WTC11 (cell line): ENCODE measurements at regions not wholly inside any gene's neighbourhood (a gene's known extent, or its start where the extent isn't known, plus 50 kb on each side); places are given as distances from the start of the nearest gene placed in this dataset.

Source experiments
- ATAC-seq: fragments of 200-7000 bp; cut with Tn5 transposase; 2 replicates; pipeline ENCODE4 v1.10.0; 2021; ENCODE audit warnings: mild to moderate bottlenecking, moderate library complexity
- CTCF ChIA-PET: fragments of 300-600 bp; sonication (Branson Sonifier 250); formaldehyde crosslinking; loops from one replicate; lab custom pipeline; 2021; ENCODE audit warnings: antibody characterized with exemption; lab: Charles Lee
- POLR2A ChIA-PET: fragments of 350-600 bp; sonication (Branson Sonifier 250); formaldehyde crosslinking; loops from one replicate; lab custom pipeline; 2021; ENCODE audit warnings: antibody characterized with exemption; lab: Charles Lee
- DNase-seq: peaks from one replicate; pipeline ENCODE4 v3.0.0; 2021; ENCODE audit warnings: low spot score
- H3K27ac Mint-ChIP-seq: 2 replicates; pipeline ENCODE4 v1.8.0; 2021; ENCODE audit warnings: mixed read lengths
- H3K27me3 Mint-ChIP-seq: 2 replicates; pipeline ENCODE4 v1.8.0; 2021; ENCODE audit warnings: low read depth, mild to moderate bottlenecking, moderate library complexity, mixed read lengths
- H3K36me3 Mint-ChIP-seq: 2 replicates; pipeline ENCODE4 v1.8.0; 2021; ENCODE audit warnings: mixed read lengths
- H3K4me1 Mint-ChIP-seq: 2 replicates; pipeline ENCODE4 v1.8.0; 2022; ENCODE audit warnings: mixed read lengths
- H3K4me3 Mint-ChIP-seq: 2 replicates; pipeline ENCODE4 v1.8.0; 2021; ENCODE audit warnings: mild to moderate bottlenecking, moderate library complexity, mixed read lengths
- H3K9me3 Mint-ChIP-seq: 2 replicates; pipeline ENCODE4 v1.8.0; 2021; ENCODE audit warnings: mixed read lengths
- AR ChIP-seq: fragments of 250-450 bp; sonication (Bioruptor Pico); IDR thresholded peaks from 2 replicates; pipeline ENCODE4 v1.9.0; 2021; ENCODE audit warnings: mild to moderate bottlenecking
- ATF1 ChIP-seq: sonication (generic); formaldehyde crosslinking; IDR thresholded peaks from 2 replicates; pipeline ENCODE4 v1.8.1; 2023; ENCODE audit warnings: mild to moderate bottlenecking, moderate library complexity, missing genetic modification reagents
- CREB1 ChIP-seq: sonication (generic); formaldehyde crosslinking; IDR thresholded peaks from 2 replicates; pipeline ENCODE4 v1.8.0; 2023; ENCODE audit warnings: mild to moderate bottlenecking, missing genetic modification reagents
- CREM ChIP-seq: sonication (generic); formaldehyde crosslinking; IDR thresholded peaks from 2 replicates; pipeline ENCODE4 v1.8.1; 2022; ENCODE audit warnings: mild to moderate bottlenecking, missing genetic modification reagents, moderate library complexity
- EMX1 ChIP-seq: fragments of 250-450 bp; sonication (Bioruptor Pico); IDR thresholded peaks from 2 replicates; pipeline ENCODE4 v1.8.0; 2021; ENCODE audit warnings: mild to moderate bottlenecking
- ERG ChIP-seq: fragments of 250-450 bp; sonication (Bioruptor Pico); IDR thresholded peaks from 2 replicates; pipeline ENCODE4 v1.8.0; 2021; ENCODE audit warnings: mild to moderate bottlenecking
- ESRRA ChIP-seq: sonication (generic); formaldehyde crosslinking; IDR thresholded peaks from 2 replicates; pipeline ENCODE4 v1.8.1; 2022; ENCODE audit warnings: mild to moderate bottlenecking, missing genetic modification reagents, borderline replicate concordance
- FOXP1 ChIP-seq: sonication (generic); formaldehyde crosslinking; IDR thresholded peaks from 2 replicates; pipeline ENCODE4 v1.8.0; 2022; ENCODE audit warnings: missing genetic modification reagents, mild to moderate bottlenecking, moderate library complexity, borderline replicate concordance
- GABPB1 ChIP-seq: sonication (generic); formaldehyde crosslinking; IDR thresholded peaks from 2 replicates; pipeline ENCODE4 v1.8.1; 2023; ENCODE audit warnings: mild to moderate bottlenecking, missing genetic modification reagents
- GRHL2 ChIP-seq: fragments of 250-450 bp; sonication (Bioruptor Pico); IDR thresholded peaks from 2 replicates; pipeline ENCODE4 v1.8.0; 2022; ENCODE audit warnings: mild to moderate bottlenecking, moderate library complexity; ENCODE audit not compliant: insufficient replicate concordance, severe bottlenecking
- GTF2I ChIP-seq: fragments of 250-450 bp; sonication (Bioruptor Pico); conservative IDR thresholded peaks from 2 replicates; pipeline ENCODE4 v1.4.0; 2021; ENCODE audit warnings: mild to moderate bottlenecking
- IRF2 ChIP-seq: sonication (generic); formaldehyde crosslinking; IDR thresholded peaks from 2 replicates; pipeline ENCODE4 v1.8.0; 2022; ENCODE audit warnings: low read depth, missing genetic modification reagents, borderline replicate concordance
- JAZF1 ChIP-seq: fragments of 250-450 bp; sonication (Bioruptor Pico); IDR thresholded peaks from 2 replicates; pipeline ENCODE4 v1.9.0; 2021; ENCODE audit warnings: moderate library complexity, mild to moderate bottlenecking, inconsistent platforms
- NFE2L1 ChIP-seq: sonication (generic); formaldehyde crosslinking; IDR thresholded peaks from 2 replicates; pipeline ENCODE4 v1.8.1; 2023; ENCODE audit warnings: missing genetic modification reagents
- PRDM15 ChIP-seq: sonication (generic); formaldehyde crosslinking; IDR thresholded peaks from 2 replicates; pipeline ENCODE4 v1.8.0; 2022; ENCODE audit warnings: missing genetic modification reagents
- PRRX2 ChIP-seq: fragments of 250-450 bp; sonication (Bioruptor Pico); IDR thresholded peaks from 2 replicates; pipeline ENCODE4 v1.8.0; 2021; ENCODE audit warnings: mild to moderate bottlenecking
- RELA ChIP-seq: sonication (generic); formaldehyde crosslinking; IDR thresholded peaks from 2 replicates; pipeline ENCODE4 v1.8.1; 2022; ENCODE audit warnings: missing genetic modification reagents, mild to moderate bottlenecking, borderline replicate concordance
- ZBTB21 ChIP-seq: sonication (generic); formaldehyde crosslinking; IDR thresholded peaks from 2 replicates; pipeline ENCODE4 v1.8.1; 2023; ENCODE audit warnings: mild to moderate bottlenecking, missing genetic modification reagents, borderline replicate concordance
- TF ChIP-seq, protein P1 (sequence below): fragments of 250-450 bp; sonication (Bioruptor Pico); IDR thresholded peaks from 2 replicates; pipeline ENCODE4 v1.9.0; 2021; ENCODE audit warnings: mild to moderate bottlenecking
- TF ChIP-seq, protein P2 (sequence below): fragments of 250-450 bp; sonication (Bioruptor Pico); IDR thresholded peaks from 2 replicates; pipeline ENCODE4 v1.9.0; 2021; ENCODE audit warnings: mild to moderate bottlenecking, borderline replicate concordance
- TF ChIP-seq, protein P3 (sequence below): fragments of 250-450 bp; sonication (Bioruptor Pico); conservative IDR thresholded peaks from 2 replicates; pipeline ENCODE4 v1.9.0; 2021; ENCODE audit warnings: mild to moderate bottlenecking
- TF ChIP-seq, protein P4 (sequence below): sonication (generic); formaldehyde crosslinking; IDR thresholded peaks from 2 replicates; pipeline ENCODE4 v1.8.1; 2023; ENCODE audit warnings: mild to moderate bottlenecking, missing genetic modification reagents, moderate library complexity

- Mint-ChIP-seq H3K4me3 (no peak overlapping the region), H3K27ac (no peak overlapping the region), H3K27me3 (no peaks in the 10 kb centered on the region), H3K4me1 (peaks cover 18% of the 10 kb centered on the region), H3K9me3 (no peaks in the 10 kb centered on the region), H3K36me3 (no peaks in the 10 kb centered on the region)
- ATAC-seq (no peak), DNase-seq (no peak)
- CTCF ChIA-PET: no interaction called here
- no peak for TF ChIP-seq PRRX2 (CRISPR knock-in tag)
- TF ChIP-seq ERG: no peak
- no peak for TF ChIP-seq ATF1 (CRISPR knock-in tag)
- TF ChIP-seq GRHL2 (CRISPR knock-in tag): no peak
- TF ChIP-seq RELA (CRISPR knock-in tag): no peak
- no peak for TF ChIP-seq GABPB1
- no peak for TF ChIP-seq AR
- no peak for TF ChIP-seq JAZF1 (CRISPR knock-in tag)
- no peak for TF ChIP-seq CREB1 (CRISPR knock-in tag)
- TF ChIP-seq, protein P1, sequence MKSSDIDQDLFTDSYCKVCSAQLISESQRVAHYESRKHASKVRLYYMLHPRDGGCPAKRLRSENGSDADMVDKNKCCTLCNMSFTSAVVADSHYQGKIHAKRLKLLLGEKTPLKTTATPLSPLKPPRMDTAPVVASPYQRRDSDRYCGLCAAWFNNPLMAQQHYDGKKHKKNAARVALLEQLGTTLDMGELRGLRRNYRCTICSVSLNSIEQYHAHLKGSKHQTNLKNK (CRISPR knock-in tag): no peak
- TF ChIP-seq, protein P2, sequence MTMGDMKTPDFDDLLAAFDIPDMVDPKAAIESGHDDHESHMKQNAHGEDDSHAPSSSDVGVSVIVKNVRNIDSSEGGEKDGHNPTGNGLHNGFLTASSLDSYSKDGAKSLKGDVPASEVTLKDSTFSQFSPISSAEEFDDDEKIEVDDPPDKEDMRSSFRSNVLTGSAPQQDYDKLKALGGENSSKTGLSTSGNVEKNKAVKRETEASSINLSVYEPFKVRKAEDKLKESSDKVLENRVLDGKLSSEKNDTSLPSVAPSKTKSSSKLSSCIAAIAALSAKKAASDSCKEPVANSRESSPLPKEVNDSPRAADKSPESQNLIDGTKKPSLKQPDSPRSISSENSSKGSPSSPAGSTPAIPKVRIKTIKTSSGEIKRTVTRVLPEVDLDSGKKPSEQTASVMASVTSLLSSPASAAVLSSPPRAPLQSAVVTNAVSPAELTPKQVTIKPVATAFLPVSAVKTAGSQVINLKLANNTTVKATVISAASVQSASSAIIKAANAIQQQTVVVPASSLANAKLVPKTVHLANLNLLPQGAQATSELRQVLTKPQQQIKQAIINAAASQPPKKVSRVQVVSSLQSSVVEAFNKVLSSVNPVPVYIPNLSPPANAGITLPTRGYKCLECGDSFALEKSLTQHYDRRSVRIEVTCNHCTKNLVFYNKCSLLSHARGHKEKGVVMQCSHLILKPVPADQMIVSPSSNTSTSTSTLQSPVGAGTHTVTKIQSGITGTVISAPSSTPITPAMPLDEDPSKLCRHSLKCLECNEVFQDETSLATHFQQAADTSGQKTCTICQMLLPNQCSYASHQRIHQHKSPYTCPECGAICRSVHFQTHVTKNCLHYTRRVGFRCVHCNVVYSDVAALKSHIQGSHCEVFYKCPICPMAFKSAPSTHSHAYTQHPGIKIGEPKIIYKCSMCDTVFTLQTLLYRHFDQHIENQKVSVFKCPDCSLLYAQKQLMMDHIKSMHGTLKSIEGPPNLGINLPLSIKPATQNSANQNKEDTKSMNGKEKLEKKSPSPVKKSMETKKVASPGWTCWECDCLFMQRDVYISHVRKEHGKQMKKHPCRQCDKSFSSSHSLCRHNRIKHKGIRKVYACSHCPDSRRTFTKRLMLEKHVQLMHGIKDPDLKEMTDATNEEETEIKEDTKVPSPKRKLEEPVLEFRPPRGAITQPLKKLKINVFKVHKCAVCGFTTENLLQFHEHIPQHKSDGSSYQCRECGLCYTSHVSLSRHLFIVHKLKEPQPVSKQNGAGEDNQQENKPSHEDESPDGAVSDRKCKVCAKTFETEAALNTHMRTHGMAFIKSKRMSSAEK: no peak
- no peak for TF ChIP-seq EMX1 (CRISPR knock-in tag)
- no peak for TF ChIP-seq IRF2 (CRISPR knock-in tag)
- no peak for TF ChIP-seq ESRRA
- no peak for TF ChIP-seq GTF2I (CRISPR knock-in tag)
- POLR2A ChIA-PET: no interaction called here
These were observed 85.0 kb downstream of the HMHB1 start for GRCh38 chr5:143896966-143897365.

- CTCF ChIA-PET: no interaction called here
- POLR2A ChIA-PET: no interaction called here
- TF ChIP-seq FOXP1 (CRISPR knock-in tag) (no peak), PRDM15 (CRISPR knock-in tag) (no peak), ZBTB21 (CRISPR knock-in tag) (no peak), RELA (CRISPR knock-in tag) (no peak), NFE2L1 (no peak), CREM (CRISPR knock-in tag) (no peak)
- TF ChIP-seq, protein P3, sequence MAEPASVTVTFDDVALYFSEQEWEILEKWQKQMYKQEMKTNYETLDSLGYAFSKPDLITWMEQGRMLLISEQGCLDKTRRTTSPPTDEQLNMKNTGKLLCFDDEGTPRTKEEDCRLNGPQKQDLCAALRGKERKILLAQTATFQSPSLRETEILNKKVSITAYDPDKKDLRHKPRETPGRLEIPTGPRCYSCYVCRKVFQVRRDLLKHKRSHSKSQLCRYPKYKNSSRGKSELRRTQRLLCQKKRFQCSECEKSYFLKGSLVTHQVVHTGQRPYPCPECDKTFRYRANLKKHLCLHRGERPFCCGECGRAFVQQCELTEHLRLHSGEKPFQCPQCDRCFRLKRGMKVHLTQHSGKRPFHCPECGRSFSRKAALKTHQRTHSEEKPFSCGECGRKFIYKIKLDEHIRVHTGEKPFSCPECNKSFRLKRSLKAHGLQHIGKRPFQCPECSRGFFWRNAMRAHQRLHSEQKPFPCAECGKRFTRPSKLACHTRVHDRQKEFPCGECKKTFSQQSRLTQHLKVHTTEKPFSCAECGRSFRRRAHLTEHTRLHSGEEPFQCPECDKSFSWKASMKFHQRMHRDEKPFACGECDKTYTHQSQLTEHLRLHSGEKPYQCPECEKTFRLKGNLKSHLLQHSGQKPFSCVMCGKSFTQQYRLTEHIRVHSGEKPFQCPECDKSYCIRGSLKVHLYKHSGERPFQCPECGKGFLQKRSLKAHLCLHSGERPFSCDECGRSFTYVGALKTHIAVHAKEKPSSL (CRISPR knock-in tag): no peak
- TF ChIP-seq, protein P4, sequence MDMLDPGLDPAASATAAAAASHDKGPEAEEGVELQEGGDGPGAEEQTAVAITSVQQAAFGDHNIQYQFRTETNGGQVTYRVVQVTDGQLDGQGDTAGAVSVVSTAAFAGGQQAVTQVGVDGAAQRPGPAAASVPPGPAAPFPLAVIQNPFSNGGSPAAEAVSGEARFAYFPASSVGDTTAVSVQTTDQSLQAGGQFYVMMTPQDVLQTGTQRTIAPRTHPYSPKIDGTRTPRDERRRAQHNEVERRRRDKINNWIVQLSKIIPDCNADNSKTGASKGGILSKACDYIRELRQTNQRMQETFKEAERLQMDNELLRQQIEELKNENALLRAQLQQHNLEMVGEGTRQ (CRISPR knock-in tag): no peak
These were observed 86.4 kb downstream of the HMHB1 start for GRCh38 chr5:143898381-143898780.

More at GRCh38 chr5:143898381-143898780, 86.4 kb downstream of the HMHB1 start:
- no peaks in the 10 kb centered on the region for H3K27me3 Mint-ChIP-seq
- H3K4me3 Mint-ChIP-seq: no peak overlapping the region
- H3K27ac Mint-ChIP-seq: no peak overlapping the region
- no peaks in the 10 kb centered on the region for H3K36me3 Mint-ChIP-seq
- peaks cover 18% of the 10 kb centered on the region for H3K4me1 Mint-ChIP-seq
- ATAC-seq: no peak
- no peak for DNase-seq
- no peaks in the 10 kb centered on the region for H3K9me3 Mint-ChIP-seq
